Stimulated activated memory B cell treated with anti-CD40 and anti-IgM and Interleukin-4, amounts not matched to agents 10 μg/mL and 1 μg/mL and 100 μg/mL, for 72 hours (primary cell): ENCODE measurements at regions not wholly inside any gene's neighbourhood (a gene's known extent, or its start where the extent isn't known, plus 50 kb on each side); places are given as distances from the start of the nearest gene placed in this dataset.

ENCODE experiments used
- ATAC-seq: fragments of 150-1000 bp; cut with Tn5 transposase; 2 replicates; pipeline ENCODE4 v1.10.0; 2021
- H3K27ac Mint-ChIP-seq: one replicate; pipeline ENCODE4 v1.8.0; 2022; ENCODE audit warnings: mild to moderate bottlenecking, mixed read lengths
- H3K27me3 Mint-ChIP-seq: one replicate; pipeline ENCODE4 v1.8.0; 2022; ENCODE audit warnings: mixed read lengths
- H3K36me3 Mint-ChIP-seq: one replicate; pipeline ENCODE4 v1.8.0; 2022; ENCODE audit warnings: mixed read lengths
- H3K4me1 Mint-ChIP-seq: one replicate; pipeline ENCODE4 v1.8.0; 2022; ENCODE audit warnings: mixed read lengths
- H3K4me3 Mint-ChIP-seq: one replicate; pipeline ENCODE4 v1.8.0; 2022; ENCODE audit warnings: mild to moderate bottlenecking, moderate library complexity, mixed read lengths
- H3K9me3 Mint-ChIP-seq: one replicate; pipeline ENCODE4 v1.8.0; 2022; ENCODE audit warnings: mixed read lengths

DNA sequence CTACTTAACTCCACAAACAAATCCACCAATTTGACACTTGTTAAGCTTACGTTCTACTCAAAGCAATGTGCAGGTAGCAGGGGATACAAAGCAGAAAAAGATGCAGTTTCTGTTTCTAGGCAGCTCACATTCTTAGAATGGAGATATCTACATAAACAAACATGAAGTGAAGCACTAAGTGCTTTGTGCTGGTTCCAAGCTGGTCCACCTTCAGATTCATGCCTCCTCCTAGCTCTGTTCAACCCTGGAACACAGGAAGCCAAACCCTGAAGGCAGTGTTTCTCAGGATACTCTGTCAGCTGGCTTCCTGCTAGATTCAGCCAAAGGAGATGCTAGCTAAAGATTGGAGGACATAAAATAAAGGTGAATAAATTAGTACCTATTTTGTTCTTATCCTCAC lies 55.3 kb upstream of the NOL4 start:
- Mint-ChIP-seq H3K27ac (no peak overlapping the region), H3K27me3 (no peaks in the 10 kb centered on the region), H3K4me3 (no peak overlapping the region), H3K36me3 (no peaks in the 10 kb centered on the region), H3K9me3 (no peaks in the 10 kb centered on the region), H3K4me1 (no peaks in the 10 kb centered on the region)
- no peak for ATAC-seq

DNA sequence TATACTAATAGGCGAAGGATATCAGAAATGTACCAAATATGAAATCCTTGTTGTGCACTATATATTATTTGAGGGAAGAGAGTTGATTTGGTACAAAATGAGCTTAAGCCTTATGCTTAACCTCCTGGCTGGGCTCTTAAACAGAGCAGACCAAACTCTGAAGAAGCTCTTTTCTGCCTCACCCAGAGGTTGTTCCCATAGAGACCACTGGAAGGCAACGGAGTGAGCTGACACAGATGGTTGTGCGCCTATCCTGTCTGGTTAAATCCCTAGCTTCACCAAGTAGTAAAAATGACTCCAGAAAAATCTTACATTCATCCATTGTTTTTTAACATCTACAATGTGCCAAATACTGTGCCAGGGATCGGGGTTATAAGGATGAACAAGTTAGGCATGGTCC lies 55.9 kb upstream of the NOL4 start:
- ATAC-seq = no peak
- H3K4me1 Mint-ChIP-seq = no peaks in the 10 kb centered on the region
- H3K27me3 Mint-ChIP-seq = no peaks in the 10 kb centered on the region
- H3K9me3 Mint-ChIP-seq = no peaks in the 10 kb centered on the region
- no peak overlapping the region for H3K4me3 Mint-ChIP-seq
- no peak overlapping the region for H3K27ac Mint-ChIP-seq
- no peaks in the 10 kb centered on the region for H3K36me3 Mint-ChIP-seq

DNA sequence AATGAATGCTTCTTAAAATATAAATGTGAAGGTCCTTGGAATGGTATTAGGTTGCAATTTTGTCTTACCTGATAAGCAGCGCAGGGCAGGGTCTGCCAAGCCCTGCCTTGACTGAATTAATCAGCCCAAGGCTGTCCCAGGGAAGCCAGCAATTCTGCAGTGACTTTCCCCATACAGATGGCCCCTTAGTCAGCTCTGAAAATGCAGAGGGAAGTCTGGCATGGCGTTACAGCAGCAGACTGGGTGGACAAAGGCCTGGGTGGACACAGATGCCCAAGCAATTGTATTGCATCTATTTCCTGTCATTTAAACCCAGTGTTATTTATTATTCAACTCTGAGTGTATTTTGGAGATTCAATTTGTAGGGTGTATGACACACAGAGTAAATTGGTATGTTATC lies 56.6 kb upstream of the NOL4 start:
- H3K9me3 Mint-ChIP-seq = no peaks in the 10 kb centered on the region
- ATAC-seq = no peak
- H3K36me3 Mint-ChIP-seq = no peaks in the 10 kb centered on the region
- H3K4me1 Mint-ChIP-seq = no peaks in the 10 kb centered on the region
- no peak overlapping the region for H3K4me3 Mint-ChIP-seq
- no peaks in the 10 kb centered on the region for H3K27me3 Mint-ChIP-seq
- H3K27ac Mint-ChIP-seq = no peak overlapping the region

GRCh38 chr18:34281722-34282121 lies 57.0 kb upstream of the NOL4 start:
- Mint-ChIP-seq H3K36me3 (no peaks in the 10 kb centered on the region), H3K9me3 (no peaks in the 10 kb centered on the region), H3K4me3 (no peak overlapping the region), H3K27ac (no peak overlapping the region), H3K4me1 (no peaks in the 10 kb centered on the region), H3K27me3 (no peaks in the 10 kb centered on the region)
- ATAC-seq = no peak

- H3K4me1 Mint-ChIP-seq = no peaks in the 10 kb centered on the region
- no peak overlapping the region for H3K27ac Mint-ChIP-seq
- peaks cover 6% of the 10 kb centered on the region for H3K9me3 Mint-ChIP-seq
- H3K36me3 Mint-ChIP-seq = no peaks in the 10 kb centered on the region
- H3K27me3 Mint-ChIP-seq = no peaks in the 10 kb centered on the region
- ATAC-seq = no peak
- H3K4me3 Mint-ChIP-seq = no peak overlapping the region
These were observed 58.8 kb upstream of the NOL4 start for GRCh38 chr18:34283506-34283905.

GRCh38 chr18:34287825-34288224 lies 63.1 kb upstream of the NOL4 start:
- ATAC-seq = no peak
- Mint-ChIP-seq H3K4me1 (no peaks in the 10 kb centered on the region), H3K27me3 (no peaks in the 10 kb centered on the region), H3K27ac (no peak overlapping the region), H3K9me3 (peaks cover 9% of the 10 kb centered on the region), H3K4me3 (no peak overlapping the region), H3K36me3 (no peaks in the 10 kb centered on the region)

DNA sequence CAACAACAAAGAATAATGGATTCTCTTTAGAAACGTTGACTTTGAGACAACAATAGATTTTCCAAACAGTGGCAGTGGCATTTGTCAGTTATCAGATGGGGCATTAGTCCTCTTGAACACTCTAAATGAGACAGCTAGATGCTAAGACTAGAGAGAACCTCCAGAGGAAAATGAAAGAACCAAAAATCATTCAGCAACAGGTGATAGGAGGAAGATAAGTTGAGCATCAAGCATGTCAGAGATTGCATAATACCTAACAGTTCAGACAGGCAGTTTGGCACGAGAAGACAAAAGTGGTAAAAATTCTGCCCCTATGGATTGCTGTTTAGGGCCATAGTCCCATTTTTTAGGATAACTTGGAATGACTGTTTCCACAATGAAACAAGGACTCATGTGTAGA lies 67.9 kb upstream of the NOL4 start:
- ATAC-seq = no peak
- Mint-ChIP-seq H3K27me3 (no peaks in the 10 kb centered on the region), H3K4me3 (no peak overlapping the region), H3K36me3 (no peaks in the 10 kb centered on the region), H3K9me3 (peaks cover 6% of the 10 kb centered on the region), H3K4me1 (no peaks in the 10 kb centered on the region), H3K27ac (no peak overlapping the region)

DNA sequence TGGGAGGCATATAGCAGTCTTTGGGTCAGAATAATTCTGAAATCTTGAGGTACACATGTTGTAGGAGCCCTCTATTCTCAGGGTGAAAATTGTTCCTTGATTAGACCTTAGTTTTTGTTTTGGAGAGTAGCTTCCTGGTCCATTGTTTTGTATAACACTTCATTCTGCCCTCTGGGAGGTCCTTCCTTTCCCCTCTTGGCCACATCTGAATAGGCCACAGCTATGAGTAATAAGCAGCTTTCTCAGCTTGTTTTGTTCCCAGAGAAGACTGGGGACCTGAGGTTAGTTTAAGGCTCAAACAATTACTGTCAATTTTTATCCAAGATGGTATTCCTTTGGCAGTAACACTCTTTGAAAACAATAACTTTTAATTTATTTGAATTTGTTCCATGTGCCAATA lies 72.6 kb upstream of the NOL4 start:
- Mint-ChIP-seq H3K27ac (no peak overlapping the region), H3K36me3 (no peaks in the 10 kb centered on the region), H3K4me1 (no peaks in the 10 kb centered on the region), H3K27me3 (no peaks in the 10 kb centered on the region), H3K9me3 (no peaks in the 10 kb centered on the region), H3K4me3 (no peak overlapping the region)
- ATAC-seq = no peak

- H3K27ac Mint-ChIP-seq = no peak overlapping the region
- no peaks in the 10 kb centered on the region for H3K4me1 Mint-ChIP-seq
- H3K27me3 Mint-ChIP-seq = no peaks in the 10 kb centered on the region
- H3K9me3 Mint-ChIP-seq = peaks cover 6% of the 10 kb centered on the region
- H3K36me3 Mint-ChIP-seq = no peaks in the 10 kb centered on the region
- H3K4me3 Mint-ChIP-seq = no peak overlapping the region
- no peak for ATAC-seq
These were observed 75.1 kb upstream of the NOL4 start for GRCh38 chr18:34299828-34300227.

DNA sequence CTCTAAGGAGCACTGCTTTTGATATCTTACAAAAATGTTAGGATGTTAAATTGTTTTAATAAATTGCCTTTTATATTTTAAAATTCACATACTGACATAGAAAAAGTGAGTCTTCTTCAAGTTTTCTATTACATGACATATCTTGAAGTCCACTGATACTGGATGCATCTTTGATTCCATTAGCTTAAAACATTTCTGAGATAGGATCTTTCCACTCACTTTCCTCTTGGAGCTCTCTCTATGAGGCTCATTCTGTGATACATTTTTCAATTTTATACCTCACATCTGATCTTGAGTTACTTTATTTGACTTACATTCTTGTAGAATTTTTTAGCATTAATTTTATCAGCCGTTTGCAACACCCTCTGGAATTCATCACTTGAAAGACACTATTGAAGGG lies 86.8 kb upstream of the NOL4 start:
- Mint-ChIP-seq H3K27me3 (no peaks in the 10 kb centered on the region), H3K36me3 (no peaks in the 10 kb centered on the region), H3K9me3 (peaks cover 2% of the 10 kb centered on the region), H3K4me1 (no peaks in the 10 kb centered on the region), H3K4me3 (no peak overlapping the region), H3K27ac (no peak overlapping the region)
- no peak for ATAC-seq

DNA sequence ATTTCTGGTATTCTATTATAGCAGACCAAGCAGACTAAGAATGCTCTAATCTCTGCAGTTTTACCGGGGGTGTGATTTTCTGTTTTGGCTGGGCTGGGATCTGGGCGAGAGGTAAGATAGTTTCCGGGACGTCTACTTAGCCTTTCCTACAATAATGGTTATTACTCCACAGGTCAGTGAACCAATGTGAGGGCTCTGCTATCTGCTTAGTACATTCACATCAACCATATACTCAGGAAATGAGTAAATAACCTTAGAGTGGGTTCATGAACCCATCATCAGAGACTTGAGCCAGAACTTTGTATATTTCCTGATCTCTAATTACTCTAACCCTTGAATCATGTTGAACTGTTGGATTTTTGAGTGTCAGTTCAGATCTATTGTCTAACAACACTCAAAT lies 90.1 kb upstream of the NOL4 start:
- peaks cover 2% of the 10 kb centered on the region for H3K9me3 Mint-ChIP-seq
- ATAC-seq = no peak
- H3K27ac Mint-ChIP-seq = no peak overlapping the region
- no peaks in the 10 kb centered on the region for H3K36me3 Mint-ChIP-seq
- H3K4me1 Mint-ChIP-seq = no peaks in the 10 kb centered on the region
- no peak overlapping the region for H3K4me3 Mint-ChIP-seq
- H3K27me3 Mint-ChIP-seq = no peaks in the 10 kb centered on the region

DNA sequence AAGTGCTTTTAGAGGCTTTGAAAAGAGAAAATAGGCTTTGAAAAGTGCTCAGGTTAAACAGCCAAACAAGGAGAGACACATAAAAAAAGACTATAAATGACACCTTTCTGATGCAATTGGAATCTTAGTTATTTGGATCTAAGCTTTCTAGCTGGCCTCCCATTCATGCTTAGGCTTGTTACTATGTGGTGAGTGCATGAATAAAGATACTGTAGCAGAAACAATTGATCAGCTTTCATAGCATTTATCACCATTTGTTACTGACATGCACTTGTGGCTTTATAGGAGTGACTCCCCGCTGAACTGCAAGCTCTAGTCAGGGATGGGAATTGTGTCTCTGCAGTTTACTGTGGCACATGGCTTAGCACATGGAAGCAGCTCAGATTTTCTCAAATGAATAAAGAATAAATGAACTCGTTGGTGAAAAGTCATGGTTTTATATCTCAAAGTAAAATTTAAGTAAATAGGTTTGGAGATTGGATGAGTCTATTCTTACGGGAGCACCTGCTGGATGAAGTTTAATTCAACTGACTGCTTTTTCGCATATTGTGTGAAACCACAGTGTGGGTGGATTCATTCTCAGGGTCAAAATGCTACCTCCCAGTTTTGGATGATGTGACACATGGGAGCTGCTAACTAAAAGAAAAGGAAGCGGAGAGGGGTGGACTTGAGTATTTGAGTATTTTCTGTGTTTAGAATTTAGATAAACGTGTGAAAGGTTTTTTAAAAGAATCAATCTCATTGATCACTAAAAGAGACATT lies 91.1 kb upstream of the NOL4 start:
- Mint-ChIP-seq H3K4me1 (no peaks in the 10 kb centered on the region), H3K4me3 (no peak overlapping the region), H3K36me3 (no peaks in the 10 kb centered on the region), H3K27ac (no peak overlapping the region), H3K9me3 (peaks cover 2% of the 10 kb centered on the region), H3K27me3 (no peaks in the 10 kb centered on the region)
- no peak for ATAC-seq

- no peak overlapping the region for H3K4me3 Mint-ChIP-seq
- ATAC-seq = no peak
- no peaks in the 10 kb centered on the region for H3K27me3 Mint-ChIP-seq
- no peaks in the 10 kb centered on the region for H3K36me3 Mint-ChIP-seq
- no peak overlapping the region for H3K27ac Mint-ChIP-seq
- no peaks in the 10 kb centered on the region for H3K9me3 Mint-ChIP-seq
- no peaks in the 10 kb centered on the region for H3K4me1 Mint-ChIP-seq
These were observed 95.6 kb upstream of the NOL4 start for GRCh38 chr18:34320267-34320666.

DNA sequence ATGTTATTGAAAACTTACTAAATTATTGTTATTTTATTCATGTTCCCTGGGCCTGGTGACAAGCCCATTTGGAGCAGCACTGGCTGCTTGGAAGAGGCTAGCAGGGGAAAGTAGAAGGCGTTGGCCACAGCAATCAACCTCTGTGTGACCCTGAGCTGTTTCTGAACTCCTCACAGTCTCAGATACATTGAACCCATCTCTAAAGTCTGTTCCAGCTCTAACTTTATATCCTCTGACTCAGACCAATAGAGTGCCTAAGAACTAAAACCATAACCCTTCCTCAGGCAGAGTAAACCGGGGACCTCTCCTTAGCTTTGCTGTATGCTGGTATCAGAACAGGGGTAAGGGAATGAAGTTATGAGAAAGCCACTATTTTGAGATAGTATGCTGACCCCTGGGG lies 96.4 kb upstream of the NOL4 start:
- H3K27ac Mint-ChIP-seq = no peak overlapping the region
- no peak for ATAC-seq
- H3K36me3 Mint-ChIP-seq = no peaks in the 10 kb centered on the region
- no peaks in the 10 kb centered on the region for H3K27me3 Mint-ChIP-seq
- no peak overlapping the region for H3K4me3 Mint-ChIP-seq
- no peaks in the 10 kb centered on the region for H3K9me3 Mint-ChIP-seq
- H3K4me1 Mint-ChIP-seq = no peaks in the 10 kb centered on the region

DNA sequence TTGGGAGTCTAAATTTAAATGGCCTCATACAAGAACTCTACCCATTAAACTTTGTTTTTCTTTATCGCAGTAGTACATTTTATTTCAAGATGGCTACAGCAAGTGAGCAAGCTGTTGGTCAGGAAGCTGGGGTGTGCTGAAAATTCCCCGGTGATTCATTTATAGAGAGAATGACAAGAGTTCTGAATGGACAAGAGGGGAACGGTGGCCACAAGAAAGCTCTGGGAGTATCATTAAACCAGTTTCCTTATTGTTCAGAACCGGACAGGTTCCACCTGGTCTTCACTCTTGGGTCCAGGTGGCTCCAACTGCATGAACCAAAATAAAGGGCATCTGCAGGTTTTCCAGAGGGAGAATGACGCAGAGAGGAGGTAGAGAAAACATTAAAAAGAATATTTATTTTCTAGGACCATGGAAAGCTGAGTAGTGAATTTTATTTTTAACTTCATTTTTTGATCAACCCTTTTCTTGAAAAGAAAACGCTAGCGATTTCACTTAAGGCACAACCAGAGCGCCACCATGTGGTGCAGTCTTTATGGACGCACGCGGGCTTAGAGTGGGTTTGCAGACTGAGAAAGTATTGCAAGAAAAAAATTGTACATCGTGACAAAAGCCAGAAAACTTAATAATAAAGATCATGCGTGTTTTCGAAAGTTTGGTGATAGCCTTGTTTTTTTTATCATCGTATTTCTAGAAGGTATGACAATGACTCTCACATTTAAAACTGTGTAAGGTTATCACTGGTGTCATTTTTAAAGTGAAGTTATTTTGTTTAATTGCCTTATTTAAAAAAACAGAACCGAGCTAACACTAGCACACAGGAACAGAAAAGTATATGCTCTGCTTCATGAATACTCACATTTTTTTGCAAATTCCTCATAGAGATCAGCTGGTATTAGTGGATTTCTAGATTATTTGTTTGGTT lies 97.9 kb upstream of the NOL4 start:
- no peak overlapping the region for H3K4me3 Mint-ChIP-seq
- no peaks in the 10 kb centered on the region for H3K36me3 Mint-ChIP-seq
- no peak for ATAC-seq
- H3K9me3 Mint-ChIP-seq = no peaks in the 10 kb centered on the region
- H3K27me3 Mint-ChIP-seq = no peaks in the 10 kb centered on the region
- no peak overlapping the region for H3K27ac Mint-ChIP-seq
- H3K4me1 Mint-ChIP-seq = no peaks in the 10 kb centered on the region

GRCh38 chr18:34329840-34330239 lies 105.1 kb upstream of the NOL4 start:
- H3K27ac Mint-ChIP-seq = no peak overlapping the region
- no peaks in the 10 kb centered on the region for H3K27me3 Mint-ChIP-seq
- H3K36me3 Mint-ChIP-seq = no peaks in the 10 kb centered on the region
- peaks cover 4% of the 10 kb centered on the region for H3K9me3 Mint-ChIP-seq
- no peak overlapping the region for H3K4me3 Mint-ChIP-seq
- H3K4me1 Mint-ChIP-seq = no peaks in the 10 kb centered on the region
- no peak for ATAC-seq
